Endothelial cell of umbilical vein (primary cell): ENCODE measurements at regions not wholly inside any gene's neighbourhood (a gene's known extent, or its start where the extent isn't known, plus 50 kb on each side); places are given as distances from the start of the nearest gene placed in this dataset.

Experiments used
- BruUV-seq: library from RNA; stranded (reverse); fragments of 400-500 nt; replicated peaks from 2 replicates; lab custom pipeline; 2021; lab: Mats Ljungman, UMichigan
- CTCF ChIA-PET: fragments of 300-600, 350-600 bp; sonication (Branson Sonifier 250); formaldehyde crosslinking; loops from one replicate; lab custom pipeline; 2021; ENCODE audit warnings: antibody characterized with exemption, inconsistent platforms; lab: Charles Lee
- POLR2A ChIA-PET: fragments of 300-600, 350-600 bp; sonication (Branson Sonifier 250); formaldehyde crosslinking; loops from one replicate; lab custom pipeline; 2021; ENCODE audit warnings: antibody characterized with exemption, inconsistent platforms; lab: Charles Lee
- DNase-seq: peaks from one replicate; pipeline ENCODE4 v3.0.0-alpha.2; 2011; ENCODE audit warnings: low read depth, low spot score
- FAIRE-seq: peaks from 2 replicates; lab custom pipeline; 2011; peaks lifted over from hg19 to GRCh38; lab: Jason Lieb, UNC
- H2AFZ ChIP-seq: 2 replicates; pipeline ENCODE4 v1.6.0; 2012; ENCODE audit warnings: low read depth, low read length, control low read depth, inconsistent platforms
- H3K27ac ChIP-seq: 2 replicates; pipeline ENCODE4 v1.5.1; 2011; ENCODE audit warnings: low read depth, mild to moderate bottlenecking, control low read depth, low read length, moderate library complexity; ENCODE audit not compliant: insufficient read depth
- H3K27me3 ChIP-seq, 2 experiments: 2 replicates each; pipeline versions ENCODE4 v1.6.0 to v1.6.1; 2011; ENCODE audit warnings: low read length in 2 of 2, mixed read lengths in 1 of 2; ENCODE audit not compliant: control insufficient read depth in 2 of 2, insufficient read depth in 2 of 2
- H3K36me3 ChIP-seq, 2 experiments: 2 replicates in 1 of 2; 3 replicates in 1 of 2; pipeline ENCODE4 v1.5.1; 2011; ENCODE audit warnings: low read length in 2 of 2, mild to moderate bottlenecking in 1 of 2, moderate library complexity in 1 of 2; ENCODE audit not compliant: control insufficient read depth in 2 of 2, insufficient read depth in 2 of 2; ENCODE audit errors: extremely low read depth in 1 of 2
- H3K4me1 ChIP-seq: 3 replicates; pipeline ENCODE4 v1.5.1; 2011; ENCODE audit warnings: mild to moderate bottlenecking, low read length; ENCODE audit not compliant: control insufficient read depth, insufficient read depth; ENCODE audit errors: extremely low read depth
- H3K4me2 ChIP-seq: 2 replicates; pipeline ENCODE4 v1.6.1; 2011; ENCODE audit warnings: low read length, control low read depth, mixed read lengths; ENCODE audit not compliant: insufficient read depth
- H3K4me3 ChIP-seq, 3 experiments: fragments of 200-600 bp in 1 of 3; sonication (generic), shearing (Covaris generic) in 1 of 3; replicated peaks in 1 of 3; 2 replicates each; pipeline ENCODE4 v1.5.1; 2011 to 2016; ENCODE audit warnings: control low read depth in 3 of 3, low read length in 3 of 3, mild to moderate bottlenecking in 2 of 3, inconsistent platforms in 1 of 3, low read depth in 1 of 3, moderate library complexity in 1 of 3; ENCODE audit not compliant: insufficient read depth in 1 of 3
- H3K79me2 ChIP-seq: 2 replicates; pipeline ENCODE4 v1.6.0; 2012; ENCODE audit warnings: low read length, inconsistent platforms; ENCODE audit not compliant: control insufficient read depth, insufficient read depth
- H3K9ac ChIP-seq: replicated peaks from 2 replicates; pipeline ENCODE3; 2011; ENCODE audit warnings: low read length, control low read depth; ENCODE audit not compliant: insufficient read depth; ENCODE audit errors: extremely low read depth
- H3K9me1 ChIP-seq: replicated peaks from 3 replicates; pipeline ENCODE4 v1.6.0; 2011; ENCODE audit warnings: mild to moderate bottlenecking, low read length; ENCODE audit not compliant: control insufficient read depth, insufficient read depth; ENCODE audit errors: extremely low read depth
- H3K9me3 ChIP-seq: replicated peaks from 2 replicates; pipeline ENCODE4 v1.5.1; 2012; ENCODE audit warnings: low read length, inconsistent platforms; ENCODE audit not compliant: control insufficient read depth, insufficient read depth
- H4K20me1 ChIP-seq: replicated peaks from 2 replicates; pipeline ENCODE3; 2011; ENCODE audit warnings: mild to moderate bottlenecking, low read length; ENCODE audit not compliant: control insufficient read depth, insufficient read depth; ENCODE audit errors: extremely low read depth
- CTCF ChIP-seq, 2 donors: IDR thresholded peaks; 1 replicate in 1 of 2; 2 replicates in 1 of 2; pipeline ENCODE4 v1.5.1; 2011; ENCODE audit warnings: low read length in 2 of 2, mild to moderate bottlenecking in 2 of 2, moderate library complexity in 2 of 2, control low read depth in 1 of 2, inconsistent platforms in 1 of 2, low read depth in 1 of 2; ENCODE audit not compliant: insufficient read depth in 1 of 2; ENCODE audit errors: extremely low read depth in 1 of 2
- EZH2 ChIP-seq: IDR thresholded peaks from 2 replicates; pipeline ENCODE4 v1.6.1; 2012; ENCODE audit warnings: borderline replicate concordance, low read depth, mild to moderate bottlenecking, moderate library complexity, low read length, inconsistent platforms; ENCODE audit not compliant: severe bottlenecking
- FOS ChIP-seq: IDR thresholded peaks from 2 replicates; pipeline ENCODE4 v1.6.1; 2011; ENCODE audit warnings: mild to moderate bottlenecking, low read length, moderate library complexity, borderline replicate concordance; ENCODE audit not compliant: insufficient read depth
- GATA2 ChIP-seq: IDR thresholded peaks from 2 replicates; pipeline ENCODE4 v1.7.0; 2011; ENCODE audit warnings: low read depth, mild to moderate bottlenecking, moderate library complexity, mixed read lengths, low read length; ENCODE audit not compliant: insufficient read length, insufficient read depth
- JUN ChIP-seq: IDR thresholded peaks from 2 replicates; pipeline ENCODE4 v1.6.1; 2011; ENCODE audit warnings: borderline replicate concordance, low read depth; ENCODE audit not compliant: insufficient read length, insufficient read depth
- MAX ChIP-seq: IDR thresholded peaks from 2 replicates; pipeline ENCODE4 v1.6.1; 2011; ENCODE audit not compliant: insufficient read depth, insufficient read length
- MYC ChIP-seq: IDR thresholded peaks from one replicate; pipeline ENCODE4 v1.6.1; 2011; ENCODE audit warnings: mild to moderate bottlenecking, low read depth, low read length
- POLR2A ChIP-seq: IDR thresholded peaks from 2 replicates; pipeline ENCODE4 v1.6.1; 2012; ENCODE audit warnings: low read depth, mild to moderate bottlenecking, control low read depth, low read length
- POLR2AphosphoS5 ChIP-seq: IDR thresholded peaks from 2 replicates; pipeline ENCODE4 v1.6.1; 2012; ENCODE audit warnings: low read depth, mild to moderate bottlenecking, control low read depth, low read length, moderate library complexity; ENCODE audit not compliant: insufficient read depth
- dilution Hi-C: fragments of 300-500 bp; cut with MboI; formaldehyde crosslinking; loops from one replicate; pipeline ENCODE4 v1.15.0; 2019; ENCODE audit warnings: low sequenced_read_pairs; ENCODE audit not compliant: extremely low pct_ligation_motif_present
- intact Hi-C: fragments of 100-400 bp; cut with micrococcal nuclease; formaldehyde crosslinking; loops from one replicate; pipeline ENCODE4 v1.10.0; 2022

- BruUV-seq, result no TSS peak
- Histone ChIP-seq H2AFZ (no peak overlapping the region), H3K9ac (no peak overlapping the region), H3K27ac (no peak overlapping the region), H3K4me3 (no peak overlapping the region), H3K36me3 (no peaks in the 10 kb centered on the region), H3K4me1 (no peaks in the 10 kb centered on the region), H3K9me1 (no peaks in the 10 kb centered on the region), H3K4me2 (no peak overlapping the region), H3K79me2 (no peaks in the 10 kb centered on the region), H4K20me1 (no peaks in the 10 kb centered on the region), H3K9me3 (no peaks in the 10 kb centered on the region), H3K27me3 (no peaks in the 10 kb centered on the region)
- no peak for FAIRE-seq
- intact Hi-C loops, result no loop called here
- TF ChIP-seq MAX (no peak), POLR2AphosphoS5 (no peak), FOS (no peak), GATA2 (no peak), POLR2A (no peak), EZH2 (no peak), JUN (no peak), MYC (no peak), CTCF (IDR thresholded peaks at IDR 0.05; ENCODE audit: extremely low read depth in 1 of 2, insufficient read depth in 1 of 2, low read depth in 1 of 2, low read length in 2 of 2) (no peak)
- no peak for DNase-seq
- CTCF ChIA-PET, result interaction anchor here (0.7 to 1.2 kb wide), 2 partner anchors 8 to 11 kb away, joined by 4 to 5 read pairs; no protein-coding TSS in a partner anchor
- POLR2A ChIA-PET, result no interaction called here
- dilution Hi-C loops, result no loop called here
Observed at GRCh38 chr9:7665874-7666273, 133.7 kb downstream of the DMAC1 start.
